CD14-positive monocyte (primary cell): ENCODE measurements at regions not wholly inside any gene's neighbourhood (a gene's known extent, or its start where the extent isn't known, plus 50 kb on each side); places are given as distances from the start of the nearest gene placed in this dataset.
"Not testable (repeated sequence)": the region's sequence is repeated elsewhere in the genome, so short reads cannot be mapped to it uniquely, and the experiment has no call there.

Experiments
- DNase-seq, 3 donors: peaks; one replicate each; pipeline ENCODE4 v3.0.0-alpha.2; 2011 to 2022
- H2AFZ ChIP-seq: 2 replicates; pipeline ENCODE4 v1.6.0; 2012; ENCODE audit warnings: mild to moderate bottlenecking, low read depth, low read length, inconsistent platforms; ENCODE audit not compliant: insufficient read depth, poor library complexity, severe bottlenecking
- H3K27ac ChIP-seq, 2 donors: 1 replicate in 1 of 2; 2 replicates in 1 of 2; pipeline ENCODE4 v1.5.1; 2012 to 2013; ENCODE audit warnings: low read length in 2 of 2, control low read depth in 1 of 2, inconsistent platforms in 1 of 2, low read depth in 1 of 2, mild to moderate bottlenecking in 1 of 2
- H3K27me3 ChIP-seq, 2 donors: one replicate each; pipeline versions ENCODE4 v1.6.0 to v1.6.1; 2011 to 2013; ENCODE audit warnings: low read length in 2 of 2; ENCODE audit not compliant: control insufficient read depth in 2 of 2, insufficient read depth in 2 of 2
- H3K36me3 ChIP-seq, 2 donors: replicated peaks in 1 of 2; 1 replicate in 1 of 2; 2 replicates in 1 of 2; pipeline versions ENCODE4 v1.5.1 to v1.6.1; 2012 to 2013; ENCODE audit warnings: low read length in 2 of 2, control low read depth in 1 of 2, inconsistent platforms in 1 of 2, mild to moderate bottlenecking in 1 of 2; ENCODE audit not compliant: insufficient read depth in 2 of 2, control insufficient read depth in 1 of 2
- H3K4me1 ChIP-seq, 2 donors: 1 replicate in 1 of 2; 2 replicates in 1 of 2; pipeline versions ENCODE4 v1.5.1 to v1.6.1; 2012 to 2013; ENCODE audit warnings: low read length in 2 of 2, control low read depth in 1 of 2, inconsistent platforms in 1 of 2, mild to moderate bottlenecking in 1 of 2, moderate library complexity in 1 of 2; ENCODE audit not compliant: insufficient read depth in 2 of 2, control insufficient read depth in 1 of 2
- H3K4me2 ChIP-seq: replicated peaks from 2 replicates; pipeline ENCODE3; 2012; ENCODE audit warnings: low read length, moderate library complexity, mild to moderate bottlenecking; ENCODE audit not compliant: poor library complexity, severe bottlenecking; ENCODE audit errors: extremely low read depth
- H3K4me3 ChIP-seq, 3 experiments: fragments of 200-600 bp in 1 of 3; sonication (generic) in 1 of 3; replicated peaks in 1 of 3; 1 replicate in 2 of 3; 2 replicates in 1 of 3; pipeline ENCODE4 v1.5.1; 2011 to 2013; ENCODE audit warnings: low read length in 3 of 3, mild to moderate bottlenecking in 3 of 3, control low read depth in 2 of 3, low read depth in 2 of 3, inconsistent platforms in 1 of 3, moderate library complexity in 1 of 3
- H3K79me2 ChIP-seq: 2 replicates; pipeline ENCODE4 v1.6.0; 2012; ENCODE audit warnings: mild to moderate bottlenecking, control low read depth, inconsistent platforms, low read length, moderate library complexity; ENCODE audit not compliant: insufficient read depth
- H3K9ac ChIP-seq: 2 replicates; pipeline ENCODE4 v1.6.0; 2017; ENCODE audit warnings: low read length, mild to moderate bottlenecking; ENCODE audit not compliant: insufficient read depth, poor library complexity, severe bottlenecking
- H3K9me3 ChIP-seq, 2 donors: replicated peaks in 1 of 2; 1 replicate in 1 of 2; 2 replicates in 1 of 2; pipeline versions ENCODE4 v1.5.1 to v1.6.1; 2012 to 2013; ENCODE audit warnings: low read length in 2 of 2, control low read depth in 1 of 2; ENCODE audit not compliant: control insufficient read depth in 1 of 2, insufficient read depth in 1 of 2
- H4K20me1 ChIP-seq: 2 replicates; pipeline ENCODE4 v1.6.0; 2012; ENCODE audit warnings: mild to moderate bottlenecking, low read length, control low read depth, moderate library complexity; ENCODE audit not compliant: insufficient read depth
- H3K27ac Mint-ChIP-seq, 7 donors: one replicate each; pipeline ENCODE4 v1.8.0; 2020; ENCODE audit warnings: mild to moderate bottlenecking in 7 of 7, mixed read lengths in 7 of 7, moderate library complexity in 6 of 7, inconsistent platforms in 2 of 7
- H3K27me3 Mint-ChIP-seq, 3 donors: one replicate each; pipeline ENCODE4 v1.8.0; 2021 to 2022; ENCODE audit warnings: low read depth in 3 of 3, mild to moderate bottlenecking in 3 of 3, mixed read lengths in 3 of 3, moderate library complexity in 3 of 3, inconsistent platforms in 1 of 3
- H3K36me3 Mint-ChIP-seq, 2 donors: one replicate each; pipeline ENCODE4 v1.8.0; 2020; ENCODE audit warnings: mixed read lengths in 2 of 2, inconsistent platforms in 1 of 2, mild to moderate bottlenecking in 1 of 2
- H3K4me1 Mint-ChIP-seq: one replicate; pipeline ENCODE4 v1.8.0; 2020; ENCODE audit warnings: mild to moderate bottlenecking, mixed read lengths
- H3K4me3 Mint-ChIP-seq, 2 donors: one replicate each; pipeline ENCODE4 v1.8.0; 2020; ENCODE audit warnings: mild to moderate bottlenecking in 2 of 2, mixed read lengths in 2 of 2, moderate library complexity in 1 of 2
- H3K9me3 Mint-ChIP-seq, 7 donors: one replicate each; pipeline ENCODE4 v1.8.0; 2020 to 2022; ENCODE audit warnings: mixed read lengths in 7 of 7, mild to moderate bottlenecking in 6 of 7, moderate library complexity in 6 of 7, inconsistent platforms in 2 of 7
- WGBS: methylation state at CpG from one replicate; pipeline ENCODE4 v1.1.5; 2013; ENCODE audit warnings: missing lambda C conversion rate; ENCODE audit not compliant: insufficient coverage; 5-methylcytosine and 5-hydroxymethylcytosine counted together
- intact Hi-C, 2 donors: fragments of 100-400 bp; cut with micrococcal nuclease; formaldehyde crosslinking; loops; one replicate each; pipeline versions ENCODE4 v1.15.0 to v1.15.1; 2023
- TF ChIP-seq, protein P1 (sequence below): fragments of 200-600 bp; IDR thresholded peaks from one replicate; pipeline ENCODE4 v1.8.0; 2022; ENCODE audit warnings: antibody characterized with exemption, mild to moderate bottlenecking

DNA sequence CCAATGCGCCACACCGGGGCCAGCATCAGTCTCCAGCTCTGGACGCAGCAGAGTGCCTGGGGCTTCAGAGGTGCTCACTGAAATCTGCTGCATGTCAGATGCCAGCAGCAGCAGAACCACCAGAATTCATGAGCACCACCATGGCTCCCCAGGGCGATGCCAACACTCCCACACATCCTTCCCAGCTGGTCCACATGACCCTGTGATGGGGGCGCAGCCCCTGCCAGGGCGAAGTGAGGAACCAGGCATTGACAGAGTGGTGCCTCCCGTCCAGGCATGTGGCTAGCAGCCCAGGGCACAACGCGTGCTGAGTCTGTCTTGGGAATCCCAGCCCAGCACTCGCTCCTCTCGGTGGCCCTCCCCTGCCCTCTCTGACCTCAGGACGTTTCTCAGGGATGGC lies 80.4 kb downstream of the DHCR7 start:
- Histone ChIP-seq H3K9me3 (peaks cover 0 to 4% of the 10 kb centered on the region in 2 donors), H3K27ac (no peak overlapping the region), H3K4me1 (no peaks in the 10 kb centered on the region), H3K79me2 (no peaks in the 10 kb centered on the region), H3K4me3 (no peak overlapping the region), H3K4me2 (no peak overlapping the region), H4K20me1 (no peaks in the 10 kb centered on the region), H3K27me3 (no peaks in the 10 kb centered on the region), H3K36me3 (no peaks in the 10 kb centered on the region), H2AFZ (no peak overlapping the region), H3K9ac (no peak overlapping the region)
- H3K27ac Mint-ChIP-seq = no peak overlapping the region
- H3K36me3 Mint-ChIP-seq = no peaks in the 10 kb centered on the region
- intact Hi-C loops = no loop called here
- 78% methylated on average over 11 of the region's 12 CpGs for WGBS
- H3K9me3 Mint-ChIP-seq = peaks cover 0 to 3% (median 0%) of the 10 kb centered on the region in 7 donors
- H3K4me3 Mint-ChIP-seq = no peak overlapping the region
- TF ChIP-seq, protein P1, sequence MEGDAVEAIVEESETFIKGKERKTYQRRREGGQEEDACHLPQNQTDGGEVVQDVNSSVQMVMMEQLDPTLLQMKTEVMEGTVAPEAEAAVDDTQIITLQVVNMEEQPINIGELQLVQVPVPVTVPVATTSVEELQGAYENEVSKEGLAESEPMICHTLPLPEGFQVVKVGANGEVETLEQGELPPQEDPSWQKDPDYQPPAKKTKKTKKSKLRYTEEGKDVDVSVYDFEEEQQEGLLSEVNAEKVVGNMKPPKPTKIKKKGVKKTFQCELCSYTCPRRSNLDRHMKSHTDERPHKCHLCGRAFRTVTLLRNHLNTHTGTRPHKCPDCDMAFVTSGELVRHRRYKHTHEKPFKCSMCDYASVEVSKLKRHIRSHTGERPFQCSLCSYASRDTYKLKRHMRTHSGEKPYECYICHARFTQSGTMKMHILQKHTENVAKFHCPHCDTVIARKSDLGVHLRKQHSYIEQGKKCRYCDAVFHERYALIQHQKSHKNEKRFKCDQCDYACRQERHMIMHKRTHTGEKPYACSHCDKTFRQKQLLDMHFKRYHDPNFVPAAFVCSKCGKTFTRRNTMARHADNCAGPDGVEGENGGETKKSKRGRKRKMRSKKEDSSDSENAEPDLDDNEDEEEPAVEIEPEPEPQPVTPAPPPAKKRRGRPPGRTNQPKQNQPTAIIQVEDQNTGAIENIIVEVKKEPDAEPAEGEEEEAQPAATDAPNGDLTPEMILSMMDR = no peak
- DNase-seq = no peak
- no peaks in the 10 kb centered on the region for H3K4me1 Mint-ChIP-seq
- H3K27me3 Mint-ChIP-seq = peaks cover 1 to 2% (median 2%) of the 10 kb centered on the region in 3 donors

- H3K9me3 Mint-ChIP-seq, H3K9me3 ChIP-seq: not testable (repeated sequence)
Measured at GRCh38 chr11:71367276-71367675, 80.9 kb downstream of the DHCR7 start.

More at GRCh38 chr11:71367276-71367675, 80.9 kb downstream of the DHCR7 start:
- H4K20me1 ChIP-seq, H2AFZ ChIP-seq, DNase-seq, H3K36me3 Mint-ChIP-seq, H3K4me3 Mint-ChIP-seq, H3K27me3 Mint-ChIP-seq, H3K4me1 Mint-ChIP-seq, H3K27me3 ChIP-seq, H3K27ac ChIP-seq, H3K4me1 ChIP-seq, H3K27ac Mint-ChIP-seq, H3K4me3 ChIP-seq, intact Hi-C loops, H3K79me2 ChIP-seq, H3K36me3 ChIP-seq, H3K4me2 ChIP-seq, H3K9ac ChIP-seq: not testable (repeated sequence)
- WGBS = 100% methylated on average over 1 of the region's 3 CpGs
